Small intestine (tissue), 7 donors: ENCODE measurements at regions not wholly inside any gene's neighbourhood (a gene's known extent, or its start where the extent isn't known, plus 50 kb on each side); places are given as distances from the start of the nearest gene placed in this dataset.
"Not testable (repeated sequence)": the region's sequence is repeated elsewhere in the genome, so short reads cannot be mapped to it uniquely, and the experiment has no call there.

Source experiments
- DNase-seq, 2 donors: peaks; one replicate each; pipeline versions ENCODE4 v3.0.0 to v3.0.0-alpha.2; 2013
- FAIRE-seq: peaks from 2 replicates; lab custom pipeline; 2012; peaks lifted over from hg19 to GRCh38; lab: Jason Lieb, UNC
- H3K27ac ChIP-seq, 3 donors: one replicate each; pipeline ENCODE4 v1.5.1; 2013; ENCODE audit warnings: low read length in 2 of 3, mild to moderate bottlenecking in 2 of 3, control low read depth in 1 of 3, inconsistent platforms in 1 of 3, low read depth in 1 of 3, moderate library complexity in 1 of 3
- H3K27me3 ChIP-seq, 3 donors: one replicate each; pipeline ENCODE4 v1.6.1; 2013; ENCODE audit warnings: low read length in 3 of 3, inconsistent platforms in 1 of 3; ENCODE audit not compliant: control insufficient read depth in 3 of 3, insufficient read depth in 3 of 3
- H3K36me3 ChIP-seq, 3 donors: one replicate each; pipeline ENCODE4 v1.6.1; 2013; ENCODE audit warnings: low read length in 3 of 3, inconsistent platforms in 1 of 3, low read depth in 1 of 3, mild to moderate bottlenecking in 1 of 3, moderate library complexity in 1 of 3; ENCODE audit not compliant: control insufficient read depth in 3 of 3, insufficient read depth in 2 of 3
- H3K4me1 ChIP-seq, 3 donors: one replicate each; pipeline ENCODE4 v1.6.1; 2013; ENCODE audit warnings: low read length in 2 of 3, inconsistent platforms in 1 of 3, low read depth in 1 of 3, mild to moderate bottlenecking in 1 of 3, moderate library complexity in 1 of 3; ENCODE audit not compliant: control insufficient read depth in 3 of 3, insufficient read depth in 2 of 3
- H3K4me3 ChIP-seq, 3 donors: one replicate each; pipeline ENCODE4 v1.5.1; 2013; ENCODE audit warnings: low read length in 3 of 3, control low read depth in 1 of 3, inconsistent platforms in 1 of 3, low read depth in 1 of 3, mild to moderate bottlenecking in 1 of 3, moderate library complexity in 1 of 3
- H3K9me3 ChIP-seq, 2 donors: one replicate each; pipeline ENCODE4 v1.6.1; 2013; ENCODE audit warnings: low read depth in 1 of 2, low read length in 1 of 2; ENCODE audit not compliant: control insufficient read depth in 2 of 2, insufficient read depth in 1 of 2
- WGBS, 3 donors: extraction: QIAGEN DNeasy Blood & Tissue Kit; methylation state at CpG; one replicate each; pipeline ENCODE4 v1.1.7; 2013; 5-methylcytosine and 5-hydroxymethylcytosine counted together
- donor health status: healthy with polysubstance abuse.
- donor health status: control.
- donor health status: control.
- donor health status: Bipolar disorder and iron deficiency.
- donor health status: healthy.

GRCh38 chr9:67461796-67462757, 396.7 kb upstream of the ANKRD20A1 start:
- FAIRE-seq = not testable (repeated sequence)

DNA sequence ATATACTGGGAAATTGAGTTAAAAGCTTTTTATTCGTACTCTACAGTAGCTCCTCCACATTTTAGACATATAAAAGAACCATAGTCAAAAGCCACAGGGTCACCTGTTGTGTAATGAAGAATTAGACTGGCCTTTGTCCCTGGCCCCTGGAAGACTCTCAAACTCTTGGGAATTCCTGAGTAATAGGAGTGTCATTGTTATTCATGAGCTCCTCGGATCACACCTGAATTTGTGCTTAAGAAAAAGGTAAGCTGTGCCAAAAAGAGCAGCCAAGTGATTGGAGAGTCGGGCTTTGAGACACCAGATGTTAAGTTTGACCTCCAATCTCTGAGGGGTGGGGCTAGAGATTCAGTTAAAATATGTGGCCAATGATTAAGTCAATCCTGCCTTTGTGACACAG, 405.8 kb upstream of the ANKRD20A1 start:
- not testable (repeated sequence) for DNase-seq, FAIRE-seq, H3K9me3 ChIP-seq, H3K27ac ChIP-seq, H3K4me1 ChIP-seq, H3K27me3 ChIP-seq, H3K4me3 ChIP-seq, H3K36me3 ChIP-seq
- no CpG with 5 or more reads among the region's 3 CpGs for WGBS, 3 donors

More at GRCh38 chr9:67461796-67462757, 396.7 kb upstream of the ANKRD20A1 start:
- DNase-seq, H3K4me3 ChIP-seq, H3K27ac ChIP-seq, H3K9me3 ChIP-seq, H3K27me3 ChIP-seq, H3K4me1 ChIP-seq, H3K36me3 ChIP-seq: not testable (repeated sequence)
- no CpG with 5 or more reads among the region's 25 CpGs for WGBS, 3 donors

DNA sequence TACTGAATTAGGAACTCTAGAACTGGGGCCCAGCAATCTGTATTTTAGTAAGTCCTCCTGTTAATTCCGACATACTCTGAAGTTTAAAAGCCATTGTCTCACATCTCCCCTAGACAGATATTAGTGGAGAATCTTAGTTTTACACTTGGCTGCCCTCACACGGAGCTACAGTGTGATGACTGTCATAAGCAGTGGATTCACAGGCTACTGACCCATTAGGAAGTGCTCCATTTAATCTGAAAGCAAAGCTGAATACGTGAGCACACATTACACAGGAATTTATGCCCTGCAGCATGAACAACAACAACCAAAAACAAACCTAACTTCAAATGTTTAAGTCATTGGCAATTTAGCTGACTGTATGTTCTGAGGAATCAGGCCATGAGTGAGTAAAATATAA, 416.4 kb upstream of the ANKRD20A1 start:
- H3K4me1 ChIP-seq, FAIRE-seq, DNase-seq, H3K27ac ChIP-seq, H3K4me3 ChIP-seq, H3K36me3 ChIP-seq, H3K9me3 ChIP-seq, H3K27me3 ChIP-seq: not testable (repeated sequence)
- WGBS, 3 donors = no CpG with 5 or more reads among the region's 3 CpGs

DNA sequence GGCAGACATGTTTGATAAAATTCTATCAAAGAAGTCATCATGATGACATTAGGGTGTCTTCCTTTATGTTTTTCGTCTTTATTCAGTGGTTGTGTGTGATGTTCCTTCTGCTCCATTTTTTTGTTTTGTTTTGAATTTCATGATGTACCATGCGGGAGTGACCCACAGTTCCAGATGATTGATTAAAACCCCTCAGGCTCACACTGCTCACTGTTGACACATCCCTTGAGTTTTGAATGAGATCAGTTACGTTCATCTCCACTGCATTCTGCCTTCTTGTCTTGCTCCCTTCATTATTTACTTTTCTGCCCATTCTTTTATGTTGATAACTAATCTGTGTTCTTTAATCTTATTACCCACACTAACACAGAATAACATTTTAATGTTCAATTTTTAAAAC, 421.7 kb upstream of the ANKRD20A1 start:
- not testable (repeated sequence) for H3K9me3 ChIP-seq, H3K4me1 ChIP-seq, H3K27me3 ChIP-seq, FAIRE-seq, H3K4me3 ChIP-seq, H3K36me3 ChIP-seq, H3K27ac ChIP-seq, DNase-seq
- WGBS, 3 donors = no CpG with 5 or more reads among the region's 3 CpGs

- H3K4me3 ChIP-seq, FAIRE-seq, DNase-seq, H3K4me1 ChIP-seq, H3K36me3 ChIP-seq, H3K27me3 ChIP-seq, H3K27ac ChIP-seq, H3K9me3 ChIP-seq: not testable (repeated sequence)
- WGBS, 3 donors = no CpG with 5 or more reads among the region's 4 CpGs
These were observed 432.5 kb upstream of the SPATA31A3 start for GRCh38 chr9:67424881-67425280.

DNA sequence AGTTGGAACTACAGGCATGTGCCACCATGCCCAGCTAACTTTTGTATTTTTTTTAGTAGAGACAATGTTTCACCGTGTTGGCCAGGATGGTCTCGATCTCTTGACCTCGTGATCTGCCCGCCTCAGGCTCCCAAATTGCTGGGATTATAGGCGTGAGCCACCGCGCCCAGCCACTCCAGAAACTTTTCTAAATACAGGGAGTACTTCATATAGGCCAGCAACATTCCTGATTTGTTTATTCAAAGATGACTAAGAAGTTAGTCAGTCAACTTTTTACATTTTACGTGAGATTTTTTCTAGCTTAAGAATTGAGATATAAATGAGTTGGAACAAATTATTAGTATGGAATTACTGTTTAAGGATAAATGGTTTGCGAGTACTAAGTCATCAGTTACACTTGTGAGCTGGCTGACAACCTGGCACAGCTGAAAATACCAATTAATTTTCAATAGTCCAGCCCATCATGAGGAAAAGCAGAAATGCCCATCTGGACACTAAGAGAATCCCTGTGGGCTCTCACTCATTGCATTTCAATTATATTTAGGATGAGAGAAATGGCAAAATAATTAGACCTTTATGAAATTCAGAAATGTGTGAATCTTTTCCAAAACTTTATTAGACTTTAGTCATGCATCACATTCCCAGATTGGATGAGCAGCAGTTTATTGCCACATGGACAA, 430.8 kb upstream of the SPATA31A3 start:
- H3K9me3 ChIP-seq, FAIRE-seq, H3K4me1 ChIP-seq, H3K27ac ChIP-seq, H3K36me3 ChIP-seq, H3K27me3 ChIP-seq, H3K4me3 ChIP-seq, DNase-seq: not testable (repeated sequence)
- WGBS, 3 donors = 56 to 86% (median 71%) methylated on average over 1 of the region's 9 CpGs

GRCh38 chr9:67418496-67419079, 426.2 kb upstream of the SPATA31A3 start:
- H3K4me3 ChIP-seq, H3K27me3 ChIP-seq, DNase-seq, H3K36me3 ChIP-seq, FAIRE-seq, H3K9me3 ChIP-seq, H3K4me1 ChIP-seq, H3K27ac ChIP-seq: not testable (repeated sequence)
- WGBS, 3 donors = no CpG with 5 or more reads among the region's 4 CpGs

DNA sequence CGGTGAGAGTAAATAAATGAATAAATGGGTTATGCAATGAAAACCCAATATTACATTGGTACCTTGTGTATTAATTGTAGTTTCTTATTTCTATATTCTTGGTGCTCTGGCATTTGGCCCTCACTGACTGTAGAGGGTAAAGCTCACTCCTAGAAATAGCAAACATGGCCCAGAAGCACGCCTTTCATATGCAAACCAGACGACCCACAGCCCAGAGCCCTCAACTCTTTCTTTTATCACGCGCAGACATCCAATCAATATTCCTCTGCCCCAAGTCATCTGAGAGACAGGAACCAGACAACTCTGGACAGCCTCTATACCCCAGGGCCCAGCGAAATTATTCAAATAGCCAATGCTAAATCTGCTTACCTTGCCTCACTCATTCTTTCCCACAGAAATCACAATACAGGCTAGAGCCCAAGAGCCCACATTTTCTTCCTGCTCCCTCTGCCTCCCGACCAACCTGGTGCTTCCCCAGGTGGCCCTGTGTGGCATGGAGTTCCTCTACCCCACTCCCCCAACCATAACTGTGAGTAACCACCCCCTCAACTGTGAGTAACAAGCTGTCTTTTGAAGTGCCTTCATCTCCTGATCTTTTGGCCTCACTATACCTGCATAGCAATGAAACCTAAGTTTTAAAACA, 425.1 kb upstream of the SPATA31A3 start:
- FAIRE-seq, H3K9me3 ChIP-seq, H3K27ac ChIP-seq, H3K36me3 ChIP-seq, H3K4me3 ChIP-seq, H3K4me1 ChIP-seq, DNase-seq, H3K27me3 ChIP-seq: not testable (repeated sequence)
- 90 to 94% (median 92%) methylated on average over 1 of the region's 7 CpGs for WGBS, 3 donors
